Vagina (tissue), 2 donors: ENCODE measurements at regions not wholly inside any gene's neighbourhood (a gene's known extent, or its start where the extent isn't known, plus 50 kb on each side); places are given as distances from the start of the nearest gene placed in this dataset.

Source experiments
- DNase-seq, 2 donors: peaks; one replicate each; pipeline ENCODE4 v3.0.0-alpha.2; 2017; ENCODE audit errors: extremely low spot score in 2 of 2
- H3K27ac ChIP-seq: fragments of 200-600 bp; sonication (generic); one replicate; pipeline ENCODE4 v1.5.1; 2019
- H3K27me3 ChIP-seq: fragments of 200-600 bp; sonication (generic); one replicate; pipeline ENCODE4 v1.5.1; 2019
- H3K36me3 ChIP-seq, 2 donors: fragments of 200-600 bp; sonication (generic); one replicate each; pipeline ENCODE4 v1.5.1; 2017 to 2019
- H3K4me1 ChIP-seq: fragments of 200-600 bp; sonication (generic); one replicate; pipeline ENCODE4 v1.5.1; 2019
- H3K4me3 ChIP-seq, 2 donors: fragments of 200-600 bp; sonication (generic); 1 replicate in 1 of 2; 2 replicates in 1 of 2; pipeline ENCODE4 v1.5.1; 2016 to 2019
- H3K9me3 ChIP-seq: fragments of 200-600 bp; sonication (generic); one replicate; pipeline ENCODE4 v1.5.1; 2019
- POLR2A ChIP-seq, 2 donors: fragments of 450-650 bp; IDR thresholded peaks; one replicate each; pipeline ENCODE4 v1.6.1; 2017; ENCODE audit warnings: antibody characterized with exemption in 2 of 2, mild to moderate bottlenecking in 2 of 2, moderate library complexity in 2 of 2
- POLR2AphosphoS5 ChIP-seq, 2 donors: sonication (generic); formaldehyde crosslinking; IDR thresholded peaks; one replicate each; pipeline ENCODE4 v1.9.0; 2017; ENCODE audit warnings: antibody characterized with exemption in 2 of 2, mild to moderate bottlenecking in 2 of 2, low read depth in 1 of 2; ENCODE audit not compliant: insufficient read depth in 1 of 2
- intact Hi-C: fragments of 100-400 bp; cut with DNase I; formaldehyde crosslinking; loops from one replicate; pipeline ENCODE4 v1.15.1; 2023
- TF ChIP-seq, protein P1 (sequence below), 3 experiments: fragments of 450-650 bp in 2 of 3; fragments of 200-600 bp in 1 of 3; sonication (generic) in 1 of 3; IDR thresholded peaks; one replicate each; pipeline ENCODE4 v1.5.1; 2017 to 2019; ENCODE audit warnings: antibody characterized with exemption in 3 of 3, mild to moderate bottlenecking in 2 of 3, moderate library complexity in 2 of 3

DNA sequence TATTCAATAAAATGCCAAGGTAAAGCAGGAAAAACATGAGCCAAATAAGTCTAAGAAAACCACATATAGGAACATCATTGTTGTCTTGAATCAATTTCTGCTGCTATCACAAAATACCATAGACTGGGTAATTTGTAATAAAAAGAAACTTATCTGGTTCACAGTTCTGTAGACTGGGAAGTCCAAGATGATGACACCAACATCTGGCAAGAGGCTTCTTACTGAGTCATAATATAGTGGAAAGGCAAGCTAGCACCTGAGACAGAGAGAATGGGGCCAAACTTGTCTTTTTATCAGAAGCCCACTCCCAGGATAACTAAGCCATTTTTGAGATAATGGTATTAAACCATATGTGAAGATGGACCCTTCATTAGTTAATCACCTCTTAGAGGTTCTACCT lies 975.9 kb downstream of the FLRT2 start:
- DNase-seq: no peak
- Histone ChIP-seq H3K4me3 (no peak overlapping the region), H3K27me3 (no peaks in the 10 kb centered on the region), H3K36me3 (no peaks in the 10 kb centered on the region), H3K9me3 (no peaks in the 10 kb centered on the region), H3K27ac (no peak overlapping the region), H3K4me1 (no peaks in the 10 kb centered on the region)
- no peak for TF ChIP-seq POLR2A (IDR thresholded peaks at IDR 0.05)
- TF ChIP-seq, protein P1, sequence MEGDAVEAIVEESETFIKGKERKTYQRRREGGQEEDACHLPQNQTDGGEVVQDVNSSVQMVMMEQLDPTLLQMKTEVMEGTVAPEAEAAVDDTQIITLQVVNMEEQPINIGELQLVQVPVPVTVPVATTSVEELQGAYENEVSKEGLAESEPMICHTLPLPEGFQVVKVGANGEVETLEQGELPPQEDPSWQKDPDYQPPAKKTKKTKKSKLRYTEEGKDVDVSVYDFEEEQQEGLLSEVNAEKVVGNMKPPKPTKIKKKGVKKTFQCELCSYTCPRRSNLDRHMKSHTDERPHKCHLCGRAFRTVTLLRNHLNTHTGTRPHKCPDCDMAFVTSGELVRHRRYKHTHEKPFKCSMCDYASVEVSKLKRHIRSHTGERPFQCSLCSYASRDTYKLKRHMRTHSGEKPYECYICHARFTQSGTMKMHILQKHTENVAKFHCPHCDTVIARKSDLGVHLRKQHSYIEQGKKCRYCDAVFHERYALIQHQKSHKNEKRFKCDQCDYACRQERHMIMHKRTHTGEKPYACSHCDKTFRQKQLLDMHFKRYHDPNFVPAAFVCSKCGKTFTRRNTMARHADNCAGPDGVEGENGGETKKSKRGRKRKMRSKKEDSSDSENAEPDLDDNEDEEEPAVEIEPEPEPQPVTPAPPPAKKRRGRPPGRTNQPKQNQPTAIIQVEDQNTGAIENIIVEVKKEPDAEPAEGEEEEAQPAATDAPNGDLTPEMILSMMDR (IDR thresholded peaks at IDR 0.05): no peak
- TF ChIP-seq POLR2AphosphoS5 (IDR thresholded peaks at IDR 0.05; ENCODE audit: insufficient read depth in 1 of 2, low read depth in 1 of 2): no peak
- intact Hi-C loops: no loop called here

DNA sequence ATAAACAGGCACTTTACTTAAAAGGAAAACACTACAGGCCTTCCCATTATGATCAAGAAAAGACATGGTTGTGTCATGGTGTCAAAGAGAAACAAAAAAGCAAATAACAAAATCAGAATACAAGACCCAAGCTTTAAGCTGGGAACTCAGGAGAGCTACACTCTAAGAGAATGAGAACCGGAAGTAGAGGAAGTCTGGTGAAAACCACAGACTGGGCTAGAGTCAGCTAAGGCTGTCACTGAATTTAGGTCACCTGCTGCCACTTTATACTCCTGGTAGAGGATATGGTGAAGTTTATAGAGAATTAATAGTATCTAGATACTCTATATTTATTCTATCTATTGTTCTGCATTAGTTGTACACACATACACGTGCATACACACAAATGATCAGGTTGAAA lies 971.7 kb downstream of the FLRT2 start:
- TF ChIP-seq POLR2AphosphoS5 (IDR thresholded peaks at IDR 0.05; ENCODE audit: insufficient read depth in 1 of 2, low read depth in 1 of 2) (no peak), POLR2A (IDR thresholded peaks at IDR 0.05) (no peak)
- TF ChIP-seq, protein P1 (IDR thresholded peaks at IDR 0.05): no peak
- Histone ChIP-seq H3K4me1 (no peaks in the 10 kb centered on the region), H3K36me3 (no peaks in the 10 kb centered on the region), H3K9me3 (no peaks in the 10 kb centered on the region), H3K27ac (no peak overlapping the region), H3K27me3 (no peaks in the 10 kb centered on the region), H3K4me3 (no peak overlapping the region)
- intact Hi-C loops: no loop called here
- no peak for DNase-seq

DNA sequence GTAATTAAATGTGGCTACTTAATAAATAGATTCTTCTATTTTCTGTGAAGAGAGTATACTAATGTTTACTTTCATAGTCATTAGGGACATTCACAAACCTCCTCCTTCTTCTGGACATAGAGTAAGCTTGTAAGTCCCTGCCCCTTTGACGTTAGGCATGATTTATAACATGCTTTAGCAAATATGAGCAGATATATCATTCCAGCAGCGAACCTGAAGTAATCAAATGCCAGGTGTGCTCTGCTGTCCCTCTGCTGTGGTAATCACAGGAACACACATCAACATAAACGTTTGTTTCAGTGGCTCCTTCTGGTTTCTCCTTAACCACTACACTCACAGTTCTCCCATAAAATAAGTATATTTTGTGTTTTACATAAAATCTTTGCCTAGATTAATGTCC lies 961.8 kb downstream of the FLRT2 start:
- no peaks in the 10 kb centered on the region for H3K4me1 ChIP-seq
- H3K9me3 ChIP-seq: no peaks in the 10 kb centered on the region
- H3K36me3 ChIP-seq: no peaks in the 10 kb centered on the region
- no peak overlapping the region for H3K27ac ChIP-seq
- DNase-seq: no peak
- no peak overlapping the region for H3K4me3 ChIP-seq
- H3K27me3 ChIP-seq: no peaks in the 10 kb centered on the region
- intact Hi-C loops: no loop called here
- TF ChIP-seq, protein P1 (IDR thresholded peaks at IDR 0.05): no peak

DNA sequence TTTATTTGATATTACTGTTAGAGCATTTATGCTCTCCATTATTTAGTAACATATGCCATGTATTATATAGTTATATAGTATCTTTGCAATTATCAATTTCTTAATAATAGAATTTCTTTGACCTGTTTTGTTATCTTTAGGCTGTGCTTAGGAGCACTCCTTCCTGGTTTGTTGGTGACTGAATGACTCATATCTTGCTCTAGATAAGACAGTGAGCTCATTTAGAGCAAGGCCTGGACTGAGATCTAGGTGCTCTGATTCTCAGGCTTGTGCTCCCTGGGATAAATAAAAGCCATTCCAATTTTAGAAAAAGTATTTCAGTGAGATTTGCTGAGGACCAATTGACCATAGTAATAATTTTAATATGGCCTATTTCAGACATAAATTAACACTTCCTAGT lies 951.2 kb downstream of the FLRT2 start:
- H3K27ac ChIP-seq: no peak overlapping the region
- no peak overlapping the region for H3K4me3 ChIP-seq
- no peak for TF ChIP-seq POLR2AphosphoS5 (IDR thresholded peaks at IDR 0.05; ENCODE audit: insufficient read depth in 1 of 2, low read depth in 1 of 2)
- TF ChIP-seq POLR2A (IDR thresholded peaks at IDR 0.05): no peak
- no peaks in the 10 kb centered on the region for H3K27me3 ChIP-seq
- no peaks in the 10 kb centered on the region for H3K4me1 ChIP-seq
- intact Hi-C loops: no loop called here
- H3K36me3 ChIP-seq: no peaks in the 10 kb centered on the region
- DNase-seq: no peak
- H3K9me3 ChIP-seq: no peaks in the 10 kb centered on the region

DNA sequence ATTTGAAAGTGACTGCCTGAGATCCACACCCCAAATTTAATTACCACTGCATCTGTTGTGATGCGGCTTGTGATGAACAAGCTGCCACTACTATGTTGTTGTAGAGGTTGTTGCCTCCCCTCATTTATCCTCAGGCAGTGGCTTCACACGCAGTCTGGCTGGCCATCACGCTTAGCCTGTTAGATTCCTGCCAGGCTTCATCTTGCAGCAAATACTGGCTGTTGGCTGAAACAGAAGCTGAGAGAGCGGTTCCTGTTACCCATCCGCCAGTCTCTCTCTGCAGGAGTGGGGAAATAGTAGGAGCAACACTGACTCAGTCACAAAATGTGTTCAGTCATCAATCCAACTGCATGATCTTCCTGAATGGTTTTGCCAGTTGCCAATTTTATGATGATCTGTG lies 934.4 kb downstream of the FLRT2 start:
- Histone ChIP-seq H3K4me3 (no peak overlapping the region), H3K9me3 (no peaks in the 10 kb centered on the region), H3K27me3 (no peaks in the 10 kb centered on the region), H3K36me3 (no peaks in the 10 kb centered on the region), H3K4me1 (no peaks in the 10 kb centered on the region), H3K27ac (no peak overlapping the region)
- intact Hi-C loops: no loop called here
- no peak for DNase-seq
- no peak for TF ChIP-seq POLR2AphosphoS5 (IDR thresholded peaks at IDR 0.05; ENCODE audit: insufficient read depth in 1 of 2, low read depth in 1 of 2)
- TF ChIP-seq, protein P1 (IDR thresholded peaks at IDR 0.05): no peak
- no peak for TF ChIP-seq POLR2A (IDR thresholded peaks at IDR 0.05)
